ENCODE measurements at regions not wholly inside any gene's neighbourhood (a gene's known extent, or its start where the extent isn't known, plus 50 kb on each side); places are given as distances from the start of the nearest gene placed in this dataset.

DNA sequence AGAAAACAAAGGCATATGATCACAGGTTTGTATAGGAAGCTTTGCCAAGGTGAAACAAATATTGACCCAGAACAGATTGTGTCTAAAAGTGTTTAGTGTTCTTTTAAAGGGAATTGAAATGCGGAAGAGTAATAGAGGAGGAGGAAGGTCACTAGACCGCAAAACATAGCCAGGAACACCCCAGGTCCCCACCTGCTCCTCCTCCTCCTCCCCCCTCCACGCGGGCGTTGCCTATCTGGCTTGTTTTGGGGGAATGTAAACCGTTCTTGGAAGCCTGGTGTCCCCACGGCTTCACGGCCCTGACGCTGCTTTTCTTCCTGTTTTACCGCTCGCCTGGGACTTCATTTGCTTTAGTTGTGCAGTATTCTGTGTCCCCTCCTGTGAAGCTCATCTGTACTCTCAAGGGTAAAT, 81.0 kb upstream of the PFKP start:
- TF ChIP-seq, protein P1, sequence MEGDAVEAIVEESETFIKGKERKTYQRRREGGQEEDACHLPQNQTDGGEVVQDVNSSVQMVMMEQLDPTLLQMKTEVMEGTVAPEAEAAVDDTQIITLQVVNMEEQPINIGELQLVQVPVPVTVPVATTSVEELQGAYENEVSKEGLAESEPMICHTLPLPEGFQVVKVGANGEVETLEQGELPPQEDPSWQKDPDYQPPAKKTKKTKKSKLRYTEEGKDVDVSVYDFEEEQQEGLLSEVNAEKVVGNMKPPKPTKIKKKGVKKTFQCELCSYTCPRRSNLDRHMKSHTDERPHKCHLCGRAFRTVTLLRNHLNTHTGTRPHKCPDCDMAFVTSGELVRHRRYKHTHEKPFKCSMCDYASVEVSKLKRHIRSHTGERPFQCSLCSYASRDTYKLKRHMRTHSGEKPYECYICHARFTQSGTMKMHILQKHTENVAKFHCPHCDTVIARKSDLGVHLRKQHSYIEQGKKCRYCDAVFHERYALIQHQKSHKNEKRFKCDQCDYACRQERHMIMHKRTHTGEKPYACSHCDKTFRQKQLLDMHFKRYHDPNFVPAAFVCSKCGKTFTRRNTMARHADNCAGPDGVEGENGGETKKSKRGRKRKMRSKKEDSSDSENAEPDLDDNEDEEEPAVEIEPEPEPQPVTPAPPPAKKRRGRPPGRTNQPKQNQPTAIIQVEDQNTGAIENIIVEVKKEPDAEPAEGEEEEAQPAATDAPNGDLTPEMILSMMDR (IDR thresholded peaks at IDR 0.05): no peak
- TF ChIP-seq POLR2A (IDR thresholded peaks at IDR 0.05): no peak
